ENCODE measurements at regions not wholly inside any gene's neighbourhood (a gene's known extent, or its start where the extent isn't known, plus 50 kb on each side); places are given as distances from the start of the nearest gene placed in this dataset.

DNA sequence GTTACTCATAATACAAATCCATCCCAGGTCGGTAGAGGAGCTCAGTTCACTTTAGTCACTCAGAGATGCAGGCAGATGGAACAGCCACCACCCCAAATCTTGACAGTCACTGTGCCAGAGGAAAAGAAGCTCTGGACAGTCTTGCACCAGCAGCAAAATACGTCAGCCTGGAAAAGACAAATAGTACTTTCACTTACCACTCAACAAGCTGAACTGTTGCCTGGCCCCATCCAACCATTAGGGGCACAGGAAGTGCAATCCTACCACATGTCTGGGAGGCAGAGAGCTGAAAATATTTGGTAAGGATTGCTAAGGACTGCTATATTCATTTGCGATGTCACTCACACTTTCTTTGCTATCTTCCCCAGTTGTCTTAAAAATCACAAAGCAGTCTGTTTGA is 239.1 kb upstream of the TOX3 start:
- TF ChIP-seq, protein P1, sequence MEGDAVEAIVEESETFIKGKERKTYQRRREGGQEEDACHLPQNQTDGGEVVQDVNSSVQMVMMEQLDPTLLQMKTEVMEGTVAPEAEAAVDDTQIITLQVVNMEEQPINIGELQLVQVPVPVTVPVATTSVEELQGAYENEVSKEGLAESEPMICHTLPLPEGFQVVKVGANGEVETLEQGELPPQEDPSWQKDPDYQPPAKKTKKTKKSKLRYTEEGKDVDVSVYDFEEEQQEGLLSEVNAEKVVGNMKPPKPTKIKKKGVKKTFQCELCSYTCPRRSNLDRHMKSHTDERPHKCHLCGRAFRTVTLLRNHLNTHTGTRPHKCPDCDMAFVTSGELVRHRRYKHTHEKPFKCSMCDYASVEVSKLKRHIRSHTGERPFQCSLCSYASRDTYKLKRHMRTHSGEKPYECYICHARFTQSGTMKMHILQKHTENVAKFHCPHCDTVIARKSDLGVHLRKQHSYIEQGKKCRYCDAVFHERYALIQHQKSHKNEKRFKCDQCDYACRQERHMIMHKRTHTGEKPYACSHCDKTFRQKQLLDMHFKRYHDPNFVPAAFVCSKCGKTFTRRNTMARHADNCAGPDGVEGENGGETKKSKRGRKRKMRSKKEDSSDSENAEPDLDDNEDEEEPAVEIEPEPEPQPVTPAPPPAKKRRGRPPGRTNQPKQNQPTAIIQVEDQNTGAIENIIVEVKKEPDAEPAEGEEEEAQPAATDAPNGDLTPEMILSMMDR (tag by site-specific recombination; IDR thresholded peaks at IDR 0.05): no peak
- TF ChIP-seq, protein P2, sequence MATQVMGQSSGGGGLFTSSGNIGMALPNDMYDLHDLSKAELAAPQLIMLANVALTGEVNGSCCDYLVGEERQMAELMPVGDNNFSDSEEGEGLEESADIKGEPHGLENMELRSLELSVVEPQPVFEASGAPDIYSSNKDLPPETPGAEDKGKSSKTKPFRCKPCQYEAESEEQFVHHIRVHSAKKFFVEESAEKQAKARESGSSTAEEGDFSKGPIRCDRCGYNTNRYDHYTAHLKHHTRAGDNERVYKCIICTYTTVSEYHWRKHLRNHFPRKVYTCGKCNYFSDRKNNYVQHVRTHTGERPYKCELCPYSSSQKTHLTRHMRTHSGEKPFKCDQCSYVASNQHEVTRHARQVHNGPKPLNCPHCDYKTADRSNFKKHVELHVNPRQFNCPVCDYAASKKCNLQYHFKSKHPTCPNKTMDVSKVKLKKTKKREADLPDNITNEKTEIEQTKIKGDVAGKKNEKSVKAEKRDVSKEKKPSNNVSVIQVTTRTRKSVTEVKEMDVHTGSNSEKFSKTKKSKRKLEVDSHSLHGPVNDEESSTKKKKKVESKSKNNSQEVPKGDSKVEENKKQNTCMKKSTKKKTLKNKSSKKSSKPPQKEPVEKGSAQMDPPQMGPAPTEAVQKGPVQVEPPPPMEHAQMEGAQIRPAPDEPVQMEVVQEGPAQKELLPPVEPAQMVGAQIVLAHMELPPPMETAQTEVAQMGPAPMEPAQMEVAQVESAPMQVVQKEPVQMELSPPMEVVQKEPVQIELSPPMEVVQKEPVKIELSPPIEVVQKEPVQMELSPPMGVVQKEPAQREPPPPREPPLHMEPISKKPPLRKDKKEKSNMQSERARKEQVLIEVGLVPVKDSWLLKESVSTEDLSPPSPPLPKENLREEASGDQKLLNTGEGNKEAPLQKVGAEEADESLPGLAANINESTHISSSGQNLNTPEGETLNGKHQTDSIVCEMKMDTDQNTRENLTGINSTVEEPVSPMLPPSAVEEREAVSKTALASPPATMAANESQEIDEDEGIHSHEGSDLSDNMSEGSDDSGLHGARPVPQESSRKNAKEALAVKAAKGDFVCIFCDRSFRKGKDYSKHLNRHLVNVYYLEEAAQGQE (tag by site-specific recombination; IDR thresholded peaks at IDR 0.05): no peak
- TF ChIP-seq, protein P3, sequence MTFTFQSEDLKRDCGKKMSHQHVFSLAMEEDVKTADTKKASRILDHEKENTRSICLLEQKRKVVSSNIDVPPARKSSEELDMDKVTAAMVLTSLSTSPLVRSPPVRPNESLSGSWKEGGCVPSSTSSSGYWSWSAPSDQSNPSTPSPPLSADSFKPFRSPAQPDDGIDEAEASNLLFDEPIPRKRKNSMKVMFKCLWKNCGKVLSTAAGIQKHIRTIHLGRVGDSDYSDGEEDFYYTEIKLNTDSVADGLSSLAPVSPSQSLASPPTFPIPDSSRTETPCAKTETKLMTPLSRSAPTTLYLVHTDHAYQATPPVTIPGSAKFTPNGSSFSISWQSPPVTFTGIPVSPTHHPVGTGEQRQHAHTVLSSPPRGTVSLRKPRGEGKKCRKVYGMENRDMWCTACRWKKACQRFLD (tag by site-specific recombination; IDR thresholded peaks at IDR 0.05): no peak
- no peak for TF ChIP-seq ZNF24 (tag by site-specific recombination; IDR thresholded peaks at IDR 0.05)

Data from HEK293 (cell line).